Fibroblast of skin of back (primary cell): ENCODE measurements at regions not wholly inside any gene's neighbourhood (a gene's known extent, or its start where the extent isn't known, plus 50 kb on each side); places are given as distances from the start of the nearest gene placed in this dataset.

Experiments used
- DNase-seq: peaks from one replicate; pipeline ENCODE4 v3.0.0-alpha.2; 2013

DNA sequence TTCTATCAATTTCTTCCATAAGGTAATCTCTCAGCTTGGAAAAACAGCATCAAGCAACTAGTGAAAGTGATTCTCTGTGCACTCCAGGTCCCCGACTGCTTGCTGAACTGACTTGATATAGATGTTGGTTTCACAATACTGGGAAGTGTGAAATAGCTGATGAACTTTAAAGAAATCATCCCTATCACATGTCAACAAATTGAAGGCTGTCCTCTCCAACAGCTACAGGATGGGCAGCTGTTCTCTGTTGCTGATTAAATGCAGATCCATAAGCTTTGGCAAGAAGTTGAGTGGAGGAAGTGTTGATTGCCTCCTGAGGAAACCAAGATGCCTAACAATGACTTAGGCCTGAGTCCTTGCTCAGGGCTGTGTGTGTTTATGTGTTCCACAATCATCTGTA, 130.4 kb upstream of the GDF10 start:
- no peak for DNase-seq

DNA sequence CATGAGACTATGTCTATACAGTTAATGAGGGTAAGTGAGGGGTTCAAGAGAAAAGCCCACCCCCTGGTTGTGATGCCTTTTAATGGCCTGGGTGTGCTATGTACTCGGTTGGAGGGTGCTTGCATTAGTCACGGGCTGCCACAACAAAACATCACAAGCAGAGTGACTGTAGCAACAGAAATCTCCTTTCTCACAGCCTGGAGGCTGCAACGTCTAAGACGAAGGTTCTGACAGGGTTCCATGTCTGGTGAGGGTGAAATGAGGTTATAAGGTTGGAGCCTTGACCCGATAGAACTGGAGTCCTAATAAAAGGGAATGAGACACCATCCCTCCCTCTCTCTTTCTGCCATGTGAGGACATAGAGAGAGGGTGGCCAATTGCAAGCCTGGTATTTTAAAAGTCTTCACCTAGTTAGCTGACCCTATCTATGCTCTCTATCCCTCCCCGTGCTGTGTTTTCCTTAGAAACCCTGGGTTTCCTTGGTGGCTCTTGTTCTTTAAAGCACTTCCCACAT, 126.0 kb upstream of the GDF10 start:
- DNase-seq: no peak

DNA sequence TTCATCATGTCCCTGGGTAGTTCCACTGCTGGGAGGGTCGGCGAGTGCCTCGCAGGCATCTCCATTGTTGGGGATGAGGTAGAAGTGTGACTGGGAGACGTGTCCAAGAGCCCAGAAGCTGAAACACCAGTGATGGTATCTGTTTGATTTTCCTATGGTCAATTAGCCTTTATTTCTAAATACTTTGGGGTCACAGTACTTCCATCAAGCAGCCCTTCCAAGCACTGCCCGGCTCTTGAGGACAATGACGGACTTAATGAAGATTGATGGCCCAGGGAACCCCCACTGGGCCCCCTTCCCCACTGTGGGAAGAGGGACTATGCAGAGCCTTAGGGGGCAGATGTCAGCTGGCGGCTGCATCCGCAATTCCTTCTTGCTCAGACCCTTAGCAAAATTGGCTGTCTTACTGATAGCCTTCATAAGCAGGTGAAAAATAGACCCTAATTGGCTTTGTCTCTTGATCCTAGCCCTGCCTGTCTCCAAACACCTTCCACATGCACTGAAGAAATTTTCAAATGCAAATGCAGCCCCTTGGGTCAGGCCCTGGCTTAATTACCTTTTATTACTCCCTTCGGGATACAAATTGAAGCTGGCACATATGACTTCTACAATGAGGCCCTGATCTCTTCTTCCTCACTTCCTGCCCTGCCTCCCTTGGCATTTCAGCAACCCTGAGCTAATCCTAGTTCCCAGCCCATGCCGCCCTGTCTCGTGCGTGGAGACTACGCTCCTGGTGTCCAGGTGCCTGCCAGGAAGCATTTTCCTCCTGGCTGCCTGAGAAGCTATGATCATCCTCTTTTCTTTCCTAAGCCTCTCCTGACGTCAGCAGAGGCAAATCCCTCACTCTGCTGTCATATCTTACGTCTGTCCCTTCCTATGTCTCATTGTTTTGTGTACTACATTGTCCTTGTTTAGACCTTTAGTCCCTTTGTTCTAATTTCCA, 124.5 kb upstream of the GDF10 start:
- no peak for DNase-seq

DNA sequence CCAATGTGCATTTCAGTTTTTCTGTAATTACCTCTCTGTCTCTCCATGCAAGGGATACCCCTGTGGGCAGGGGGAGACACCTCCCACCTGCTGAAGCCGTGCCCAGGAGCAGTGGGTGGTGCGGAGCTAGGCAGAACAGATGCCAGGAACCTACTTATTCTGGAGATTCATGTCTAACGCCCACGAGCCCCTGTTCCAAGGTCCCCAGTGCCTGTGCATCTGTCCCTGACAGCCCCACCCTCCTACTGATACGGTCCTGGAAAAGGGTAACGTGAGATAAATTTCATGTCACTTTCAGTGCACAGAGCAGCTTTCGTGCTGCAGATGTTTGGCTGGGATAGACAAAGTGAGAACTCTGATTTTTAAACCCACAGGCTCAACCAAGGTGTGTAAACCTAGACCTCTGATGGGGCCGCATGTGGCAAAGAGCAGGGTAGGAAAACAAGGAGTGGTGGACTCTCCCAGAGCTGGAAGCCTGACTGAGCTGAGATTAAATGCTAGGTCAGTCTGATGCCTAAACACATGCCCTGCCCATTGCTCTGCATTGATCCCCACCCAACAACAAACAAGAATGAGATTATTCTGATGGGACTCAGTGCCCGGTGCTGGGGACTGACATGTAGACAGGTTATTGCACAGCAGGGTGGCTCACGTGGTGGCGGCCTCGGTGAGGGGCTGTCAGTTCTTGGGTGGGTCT, 123.6 kb upstream of the GDF10 start:
- DNase-seq: no peak

DNA sequence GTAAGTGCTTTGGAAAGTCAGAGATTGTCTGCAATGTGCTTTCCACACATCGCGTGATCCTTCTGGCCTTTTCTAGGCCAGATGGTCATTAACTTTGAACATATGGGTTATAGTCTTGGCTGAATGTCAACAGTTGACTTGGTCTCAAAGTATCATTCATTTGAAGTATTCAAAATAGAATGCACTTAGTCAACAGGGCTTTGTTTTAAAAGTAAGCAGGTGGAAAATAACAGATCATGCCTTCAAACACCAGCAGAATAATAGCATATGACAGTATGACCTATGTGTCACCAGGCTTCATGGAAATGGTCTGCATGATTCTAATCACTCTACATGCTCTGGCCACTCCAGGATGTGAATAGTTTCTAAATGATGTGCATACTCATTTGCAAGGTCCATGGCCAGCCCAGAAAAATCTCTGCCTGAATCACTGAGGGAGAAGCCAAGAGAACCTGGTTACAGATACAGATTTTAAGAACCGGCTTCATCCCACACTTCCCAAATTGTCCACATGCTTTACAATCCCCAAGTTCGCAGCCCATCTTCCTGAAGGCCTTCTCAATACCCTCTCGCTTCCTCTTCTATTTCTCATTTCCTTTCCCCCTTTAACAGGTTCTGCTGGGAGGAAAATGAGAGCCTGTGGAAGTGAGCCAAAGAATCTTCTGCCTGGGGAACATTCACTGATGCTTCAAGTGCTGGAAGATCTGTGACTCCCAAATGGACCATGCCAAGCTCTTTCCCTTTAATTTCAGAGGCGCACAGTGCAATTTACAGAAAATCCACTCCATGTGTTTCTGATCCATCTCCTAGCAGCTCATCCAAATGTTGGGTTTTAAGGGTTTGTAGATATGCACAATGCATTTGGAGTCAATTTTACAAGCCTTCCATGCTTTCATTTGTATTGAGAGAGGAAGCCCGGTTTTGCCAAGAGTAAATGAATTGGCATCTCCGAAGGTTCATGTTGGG, 122.8 kb upstream of the GDF10 start:
- peak; percentile 26 for DNase-seq

DNA sequence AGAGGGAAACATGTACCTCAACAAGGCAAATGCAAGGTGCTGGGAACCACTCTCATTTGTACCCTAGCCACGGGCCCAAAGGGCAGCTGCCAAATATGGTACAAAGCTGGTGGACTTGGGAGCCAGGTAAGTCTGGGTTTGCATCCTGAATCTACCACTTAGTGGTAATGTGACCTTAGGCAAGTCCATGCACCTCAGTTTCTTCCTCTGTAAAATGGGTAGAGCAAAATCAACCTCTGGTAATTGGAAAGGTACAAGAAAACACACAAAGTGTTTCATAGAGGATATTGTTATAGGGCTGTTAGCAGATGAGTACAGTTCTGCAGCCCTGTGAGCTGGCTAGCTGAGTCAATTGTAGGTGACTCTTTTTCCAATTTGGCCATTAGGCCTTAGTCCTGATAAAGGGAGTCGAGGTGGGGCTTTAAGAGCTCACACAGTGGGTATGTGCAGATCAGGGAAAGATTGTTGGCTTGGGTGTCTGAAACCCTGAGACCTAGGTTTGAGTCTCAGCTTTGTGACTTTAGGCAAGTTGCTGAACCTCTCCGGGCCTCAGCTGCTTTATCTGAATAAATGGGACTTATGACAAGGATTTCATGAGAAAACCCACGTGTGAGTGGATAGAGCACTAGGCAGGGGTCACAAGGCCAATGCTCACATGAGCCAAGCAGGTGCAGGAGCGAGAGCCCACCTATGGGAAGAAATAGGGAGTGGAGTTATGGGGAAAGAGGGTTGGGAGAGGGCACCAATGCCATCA, 121.3 kb upstream of the GDF10 start:
- no peak for DNase-seq

DNA sequence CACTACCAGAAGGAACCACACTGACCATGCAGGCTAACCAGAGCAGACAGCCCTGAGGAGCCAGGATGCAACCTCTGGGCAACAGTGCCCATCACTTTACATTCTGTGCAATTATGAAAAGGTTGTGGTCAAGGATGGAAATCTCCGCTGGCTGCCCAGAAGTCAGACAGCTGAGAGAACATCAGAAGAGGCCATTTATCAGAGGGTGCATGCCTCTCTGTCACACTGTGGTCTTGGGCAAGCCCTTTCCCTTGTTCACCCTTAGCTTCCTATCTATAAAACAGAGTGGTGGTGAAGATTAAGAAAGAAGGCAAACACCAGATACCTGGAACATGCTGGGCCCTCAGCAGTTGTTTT, 120.7 kb upstream of the GDF10 start:
- no peak for DNase-seq

DNA sequence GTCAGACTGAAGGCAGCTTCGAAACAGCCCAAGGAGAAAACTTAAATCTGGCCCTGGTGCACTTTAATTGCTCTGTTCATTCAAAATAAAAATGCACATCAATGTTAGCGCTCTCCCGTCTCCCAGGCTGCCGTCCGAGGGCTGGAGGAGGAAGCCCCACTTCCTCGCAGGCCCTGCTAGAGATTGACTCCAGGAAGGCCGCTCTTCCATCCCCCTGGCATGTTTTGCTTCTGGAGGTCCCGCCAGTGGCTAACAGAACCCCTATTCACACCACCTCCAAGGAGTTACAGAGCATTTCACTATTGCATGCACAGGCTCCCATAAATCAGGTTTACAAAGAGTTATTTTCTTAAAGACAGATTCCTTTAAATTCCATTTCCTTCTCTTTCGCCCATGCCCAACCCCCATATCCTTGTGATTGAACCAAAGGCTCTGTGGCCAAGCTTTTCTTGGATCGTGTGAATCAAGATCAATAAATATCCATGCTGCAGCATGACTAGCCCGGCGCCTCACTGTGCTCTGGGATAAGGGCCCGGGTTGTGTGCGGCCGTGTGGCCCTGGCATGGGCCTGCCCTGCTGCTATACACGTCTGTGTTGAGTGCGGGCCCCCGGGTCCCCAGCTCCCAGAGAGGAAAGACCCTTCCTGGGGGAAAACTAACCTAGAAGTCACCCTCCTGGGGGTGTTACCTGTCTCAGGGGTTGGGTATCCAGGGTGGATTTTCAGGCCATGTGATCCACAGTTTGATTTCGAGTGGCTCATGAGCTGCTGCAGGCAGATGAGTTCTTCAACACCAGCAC, 118.7 kb upstream of the GDF10 start:
- DNase-seq: no peak

DNA sequence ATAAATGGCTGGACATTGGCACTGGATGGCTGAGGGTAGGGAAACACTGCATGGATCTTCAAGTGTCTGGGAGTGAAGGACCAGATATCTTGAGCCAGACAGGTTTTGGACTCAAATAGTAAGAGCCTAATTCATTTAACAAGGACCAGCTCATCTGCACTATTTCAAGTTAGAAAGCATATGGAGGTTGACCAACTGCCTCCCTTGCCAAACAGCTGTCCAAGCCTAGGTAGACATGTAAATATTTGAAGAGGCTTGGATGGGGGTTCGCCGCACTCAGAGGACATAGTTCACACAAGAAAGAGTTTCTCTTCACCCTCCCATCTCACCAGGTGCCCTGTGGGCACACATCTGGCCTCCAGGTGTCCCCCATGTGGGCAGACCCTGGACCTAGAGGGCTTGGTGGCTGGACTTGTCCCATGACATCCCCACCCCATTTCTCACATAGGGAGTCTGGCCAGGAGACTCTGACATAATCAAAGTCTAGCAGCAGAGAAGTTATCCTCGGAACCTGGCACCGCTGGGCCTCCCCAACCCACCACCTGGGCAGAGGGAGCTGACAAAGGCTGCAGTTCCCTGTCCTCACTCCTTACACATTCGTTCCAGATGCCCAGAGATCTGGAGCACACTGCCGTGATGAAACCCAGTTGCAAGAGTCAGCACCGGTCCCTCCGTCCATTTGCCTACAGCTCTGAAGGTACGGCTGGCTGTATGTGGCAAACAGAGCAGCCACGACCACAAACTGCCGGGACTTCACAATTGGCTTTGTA, 116.9 kb upstream of the GDF10 start:
- DNase-seq: no peak

DNA sequence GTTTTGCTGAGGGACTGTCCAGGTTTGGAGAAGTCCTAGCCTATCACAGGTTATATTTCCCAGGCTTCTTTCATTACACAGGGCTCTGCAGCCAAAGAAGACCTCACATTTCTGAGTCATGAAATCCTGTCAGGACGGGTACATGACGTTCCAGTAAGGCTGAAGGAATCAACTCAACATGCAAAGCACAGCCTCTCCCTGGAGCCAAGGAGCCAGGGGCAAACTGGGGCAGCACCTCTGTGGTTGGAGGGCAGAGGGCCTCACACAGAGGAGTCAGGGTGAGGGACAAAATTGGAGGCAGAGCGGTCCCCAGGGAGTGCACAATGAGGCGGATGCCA, 116.3 kb upstream of the GDF10 start:
- DNase-seq: no peak

DNA sequence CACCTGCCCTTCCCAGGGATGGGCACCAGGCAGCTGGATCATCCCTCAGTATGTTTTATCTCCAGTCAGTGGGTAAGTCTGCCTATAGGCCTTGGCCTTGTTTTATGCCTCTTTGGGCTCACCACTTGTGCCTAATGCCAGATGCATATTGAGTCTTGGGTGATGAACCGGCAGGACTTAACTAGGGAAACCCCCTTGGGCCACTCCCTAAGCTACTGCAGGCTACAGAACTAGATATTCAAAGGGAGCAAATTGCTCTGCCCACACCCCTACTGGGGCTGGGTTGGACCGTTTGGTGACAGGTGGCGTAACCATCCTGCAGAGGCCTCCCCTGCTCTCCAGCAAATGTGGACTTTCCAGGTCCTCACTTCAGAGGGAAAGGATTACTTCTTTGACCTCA, 115.7 kb upstream of the GDF10 start:
- no peak for DNase-seq

DNA sequence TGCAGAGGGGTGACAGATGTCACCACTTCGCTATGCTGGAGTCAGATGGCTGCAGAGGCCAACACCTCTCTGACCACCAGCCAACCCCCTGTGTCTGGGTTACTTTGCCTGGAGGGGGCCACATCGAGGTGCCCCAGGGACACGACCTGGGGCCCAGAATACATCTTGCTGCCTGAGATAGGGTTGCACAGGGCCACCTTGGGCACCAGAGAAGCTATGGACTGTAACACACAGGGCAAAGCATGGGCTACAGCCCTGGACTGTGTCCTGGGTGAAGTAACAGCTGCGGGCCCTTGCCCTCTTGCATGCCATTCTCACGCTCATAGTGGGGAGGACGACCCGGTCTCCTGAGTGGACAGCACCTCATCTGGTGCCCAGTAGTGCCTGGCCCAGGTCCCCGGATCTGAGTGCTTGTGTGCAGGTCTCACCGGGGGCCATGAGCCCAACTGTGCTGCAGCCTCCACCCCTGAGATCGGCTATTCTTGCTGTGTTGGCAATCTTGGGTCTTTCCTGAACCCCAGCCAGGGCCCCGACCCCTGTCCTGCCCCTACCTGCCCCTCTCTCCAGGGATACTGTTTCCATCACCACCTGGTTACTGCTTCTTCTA, 115.2 kb upstream of the GDF10 start:
- no peak for DNase-seq

DNA sequence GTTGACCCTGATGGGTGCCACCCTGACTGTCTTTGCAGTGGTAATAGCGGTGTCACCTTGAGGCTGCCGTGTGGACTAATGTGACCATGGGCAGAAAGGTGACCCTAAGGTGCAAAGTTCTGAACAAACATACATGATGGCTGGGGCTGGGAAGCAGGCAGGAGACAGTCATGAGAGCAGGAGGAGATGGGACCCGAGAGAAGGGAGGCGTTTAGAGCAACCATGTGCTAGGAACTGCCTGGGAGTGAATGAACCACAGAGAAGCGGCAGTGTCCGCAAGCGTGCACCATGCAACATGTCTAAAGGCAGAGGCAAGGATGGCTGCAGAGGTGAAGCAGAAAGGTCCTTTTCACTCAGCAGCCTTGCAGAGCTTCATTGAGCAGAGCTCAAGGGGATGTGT, 113.1 kb upstream of the GDF10 start:
- no peak for DNase-seq

DNA sequence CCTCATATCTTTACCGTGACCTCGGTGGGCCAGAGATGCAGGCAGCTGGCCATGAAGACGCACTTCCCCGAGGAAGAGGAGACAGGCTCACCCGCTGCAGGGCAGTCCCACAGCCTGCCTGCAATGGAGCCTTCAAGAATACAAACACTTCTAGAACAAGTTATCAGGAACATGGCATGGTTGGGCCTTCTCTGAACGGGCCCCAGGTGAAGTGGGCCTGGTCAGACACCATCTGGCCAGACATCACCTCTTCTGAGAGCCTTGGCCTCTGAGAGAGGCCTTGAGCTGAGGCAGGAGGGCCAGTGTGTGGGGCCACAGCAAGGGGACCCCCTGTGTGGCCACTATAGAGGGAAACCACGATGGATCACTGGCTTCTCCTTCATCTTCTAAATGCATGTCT, 112.4 kb upstream of the GDF10 start:
- no peak for DNase-seq

DNA sequence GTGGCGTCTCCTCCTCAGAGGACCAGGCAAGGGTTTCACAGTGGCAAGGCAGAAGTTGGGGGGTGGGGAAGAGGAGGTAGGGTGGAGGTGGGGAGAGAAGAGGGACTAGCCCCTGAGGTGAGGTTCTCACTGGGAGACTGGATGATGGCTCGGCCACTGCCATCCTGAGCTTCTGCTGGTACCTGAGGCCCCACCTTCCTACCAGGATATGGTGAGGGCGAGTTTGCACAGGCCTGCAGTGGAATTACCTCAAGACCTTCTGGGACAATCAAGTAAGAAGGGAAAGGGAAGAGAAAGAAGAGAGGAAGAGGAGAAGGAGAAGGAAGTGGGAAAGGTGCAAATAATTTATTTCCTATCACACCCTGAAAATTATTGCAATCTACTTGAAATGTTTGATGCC, 111.8 kb upstream of the GDF10 start:
- no peak for DNase-seq

DNA sequence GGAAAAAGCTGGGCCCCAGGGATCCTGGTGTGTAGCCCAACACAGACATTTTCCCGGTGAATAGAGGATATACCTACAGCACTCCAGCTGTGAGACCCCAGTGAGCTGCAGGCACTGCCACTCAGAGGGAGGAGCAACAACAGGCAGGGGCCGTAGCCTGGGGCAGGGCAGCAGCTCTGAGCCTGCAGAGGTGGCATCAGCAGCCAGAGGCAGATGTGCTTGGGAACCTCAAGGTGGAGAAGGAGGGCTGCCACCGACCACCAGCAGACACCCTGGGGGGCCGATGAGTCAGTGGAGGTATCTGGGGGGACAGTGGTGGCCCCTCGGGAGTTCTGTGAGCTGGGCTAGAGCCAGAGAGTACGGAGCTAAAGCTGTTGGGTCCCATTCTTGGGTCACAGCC, 110.2 kb upstream of the GDF10 start:
- no peak for DNase-seq

DNA sequence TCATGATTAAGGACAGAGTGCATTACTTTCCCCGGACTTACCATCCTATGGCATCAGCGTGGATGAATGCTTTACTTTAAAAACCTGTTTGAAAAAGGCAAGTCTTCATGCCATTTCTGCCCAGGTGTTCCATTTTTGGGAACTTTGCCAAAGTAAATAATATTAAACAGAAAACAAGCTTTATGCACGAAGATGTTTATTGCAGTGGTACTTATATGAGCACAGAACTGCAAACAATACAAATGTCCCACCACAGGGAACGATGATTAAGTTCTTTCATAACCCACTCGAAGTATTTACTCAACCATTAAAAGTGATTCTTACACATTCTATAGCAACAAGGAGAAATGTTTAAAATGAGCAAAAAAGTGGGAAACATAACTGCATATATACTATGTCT, 109.7 kb upstream of the GDF10 start:
- no peak for DNase-seq

DNA sequence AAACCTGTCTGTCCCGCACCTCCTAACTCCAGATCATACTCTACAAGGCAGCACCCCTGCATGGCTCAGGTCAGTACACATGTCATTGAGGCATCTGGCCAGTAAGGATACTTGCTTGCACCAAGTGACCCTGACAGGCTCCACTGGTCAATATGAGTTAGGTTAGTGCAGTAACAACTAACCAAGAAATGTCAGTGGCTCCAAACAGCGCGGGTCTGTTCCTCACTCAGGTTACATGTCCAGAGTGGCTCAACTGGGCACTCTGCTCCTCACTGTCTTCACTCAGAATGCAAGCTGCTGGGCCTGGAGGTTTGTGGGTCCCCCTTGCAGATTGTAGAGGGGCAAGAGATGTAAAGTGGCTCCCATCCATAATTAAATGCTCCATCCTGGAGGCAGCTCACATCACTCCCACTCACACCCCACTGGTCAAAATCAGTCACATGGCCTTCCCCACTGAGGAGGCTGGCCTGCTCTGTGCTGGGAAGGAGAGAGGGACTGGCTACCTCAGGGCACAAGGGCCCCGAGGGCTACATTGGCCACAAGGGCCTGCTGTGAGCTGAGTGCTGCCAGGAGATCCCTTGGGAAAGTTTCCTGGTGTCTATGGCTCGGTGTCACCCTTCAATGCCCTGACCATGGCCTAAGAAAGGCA, 109.1 kb upstream of the GDF10 start:
- DNase-seq: no peak

DNA sequence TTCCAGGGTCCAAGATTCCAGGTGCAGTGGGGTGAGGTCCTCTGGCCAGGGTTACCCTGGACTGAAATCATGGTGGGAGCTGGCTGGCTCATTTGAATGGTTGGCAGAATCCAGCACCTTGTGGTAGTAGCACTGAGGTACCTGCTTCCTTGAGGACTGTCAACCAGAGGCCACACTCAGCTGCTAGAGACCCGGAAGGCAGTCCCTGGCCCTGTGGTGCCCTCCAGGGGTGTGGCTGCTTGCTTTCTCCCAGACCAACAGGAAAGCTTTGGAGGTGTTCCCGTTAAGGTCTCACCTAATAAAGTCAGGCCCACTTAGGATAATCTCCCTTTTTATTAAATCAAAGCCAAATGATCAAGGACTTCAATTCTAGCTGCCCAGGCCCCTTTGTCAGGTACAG, 107.7 kb upstream of the GDF10 start:
- no peak for DNase-seq

DNA sequence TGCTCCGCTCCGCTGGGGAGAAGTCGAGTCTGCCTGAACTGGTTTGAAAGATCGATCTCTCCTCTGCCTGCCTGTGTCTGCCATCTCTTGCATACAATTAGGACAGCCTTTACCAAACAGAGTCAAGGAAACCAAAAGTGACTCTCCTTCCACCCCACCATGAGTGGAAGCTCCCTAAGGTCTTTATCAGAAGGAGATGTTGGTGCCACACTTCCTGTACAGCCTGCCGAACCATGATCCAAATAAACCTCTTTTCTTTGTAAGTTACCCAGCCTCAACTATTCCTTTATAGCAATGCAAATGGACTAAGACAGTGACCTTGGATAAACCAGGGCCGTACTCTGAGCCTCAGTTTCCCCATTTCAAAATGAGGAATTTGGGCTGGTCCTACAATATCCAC, 106.3 kb upstream of the GDF10 start:
- no peak for DNase-seq
